ENCODE measurements at regions not wholly inside any gene's neighbourhood (a gene's known extent, or its start where the extent isn't known, plus 50 kb on each side); places are given as distances from the start of the nearest gene placed in this dataset.

DNA sequence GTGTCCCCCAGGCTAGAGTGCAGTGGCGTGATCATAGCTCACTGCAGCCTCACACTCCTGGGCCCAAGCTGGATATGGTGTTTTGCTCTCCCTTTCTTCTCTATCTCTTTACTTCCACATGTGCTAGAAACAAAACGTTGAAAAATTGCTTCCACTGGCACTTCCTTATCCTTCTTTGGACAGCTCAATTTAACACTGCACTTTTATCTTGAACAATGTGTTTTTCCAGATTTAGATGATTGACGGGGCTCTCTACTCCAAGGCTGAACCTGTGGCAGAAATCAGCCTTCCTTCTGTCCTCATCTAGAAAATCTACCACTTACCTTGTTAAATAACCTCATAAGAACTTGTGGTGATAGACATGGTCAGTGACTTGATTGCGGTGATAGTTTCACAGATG, 165.1 kb downstream of the DAD1 start:
- no peak for DNase-seq
- no peak overlapping the region for H3K27ac ChIP-seq (ENCODE audit: low read depth in 1 of 2, low read length in 2 of 2)
- no peaks in the 10 kb centered on the region for H3K9me3 ChIP-seq (ENCODE audit: control insufficient read depth, low read length)
- ATAC-seq (ENCODE audit: low FRiP score): no peak
- no peaks in the 10 kb centered on the region for H3K27me3 ChIP-seq (ENCODE audit: control insufficient read depth in 1 of 2, insufficient read depth in 2 of 2, low read length in 1 of 2)
- 67 to 70% methylated on average over 4 of the region's 4 CpGs for WGBS, 2 donors
- no peaks in the 10 kb centered on the region for H3K4me1 ChIP-seq (ENCODE audit: control insufficient read depth in 1 of 2, insufficient read depth in 2 of 2, low read length in 2 of 2)
- H3K36me3 ChIP-seq (ENCODE audit: control insufficient read depth in 1 of 2, insufficient read depth in 2 of 2, low read length in 1 of 2): no peaks in the 10 kb centered on the region
- H3K4me3 ChIP-seq (ENCODE audit: low read length in 2 of 2): no peak overlapping the region
- intact Hi-C loops (cut with DNase I): loop anchor here in 1 of 2 donors (10.0 kb wide), 1 partner anchor 1149 kb away; no protein-coding TSS in a partner anchor

DNA sequence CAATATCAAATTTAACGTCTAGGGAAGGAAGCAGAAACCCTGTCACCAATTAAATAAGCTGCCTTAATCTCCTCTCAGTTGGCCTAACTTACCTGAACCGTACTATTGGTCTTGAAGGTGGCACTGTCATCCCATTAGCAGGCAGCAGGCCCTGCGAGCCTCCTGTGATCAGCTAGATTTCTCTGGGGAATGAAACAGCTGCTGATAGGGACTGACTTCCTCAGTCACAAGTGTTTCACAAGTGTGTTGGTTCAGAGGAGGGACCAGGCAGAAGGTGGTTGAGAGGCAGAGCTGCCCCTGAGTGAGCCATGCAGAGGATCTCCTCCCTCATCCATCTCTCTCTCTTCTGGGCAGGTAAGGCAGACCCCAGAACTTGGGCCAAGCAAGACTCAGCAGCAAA, 166.8 kb downstream of the DAD1 start:
- ATAC-seq (ENCODE audit: low FRiP score) (no peak), DNase-seq (no peak)
- Histone ChIP-seq H3K27me3 (ENCODE audit: control insufficient read depth in 1 of 2, insufficient read depth in 2 of 2, low read length in 1 of 2) (no peaks in the 10 kb centered on the region), H3K4me1 (ENCODE audit: control insufficient read depth in 1 of 2, insufficient read depth in 2 of 2, low read length in 2 of 2) (no peaks in the 10 kb centered on the region), H3K4me3 (ENCODE audit: low read length in 2 of 2) (no peak overlapping the region), H3K36me3 (ENCODE audit: control insufficient read depth in 1 of 2, insufficient read depth in 2 of 2, low read length in 1 of 2) (no peaks in the 10 kb centered on the region), H3K27ac (ENCODE audit: low read depth in 1 of 2, low read length in 2 of 2) (no peak overlapping the region), H3K9me3 (ENCODE audit: control insufficient read depth, low read length) (no peaks in the 10 kb centered on the region)
- intact Hi-C loops (cut with DNase I): loop anchor here in 1 of 2 donors (10.0 kb wide), 1 partner anchor 1147 kb away; no protein-coding TSS in a partner anchor
- 93 to 95% methylated on average over 3 of the region's 3 CpGs for WGBS, 2 donors

DNA sequence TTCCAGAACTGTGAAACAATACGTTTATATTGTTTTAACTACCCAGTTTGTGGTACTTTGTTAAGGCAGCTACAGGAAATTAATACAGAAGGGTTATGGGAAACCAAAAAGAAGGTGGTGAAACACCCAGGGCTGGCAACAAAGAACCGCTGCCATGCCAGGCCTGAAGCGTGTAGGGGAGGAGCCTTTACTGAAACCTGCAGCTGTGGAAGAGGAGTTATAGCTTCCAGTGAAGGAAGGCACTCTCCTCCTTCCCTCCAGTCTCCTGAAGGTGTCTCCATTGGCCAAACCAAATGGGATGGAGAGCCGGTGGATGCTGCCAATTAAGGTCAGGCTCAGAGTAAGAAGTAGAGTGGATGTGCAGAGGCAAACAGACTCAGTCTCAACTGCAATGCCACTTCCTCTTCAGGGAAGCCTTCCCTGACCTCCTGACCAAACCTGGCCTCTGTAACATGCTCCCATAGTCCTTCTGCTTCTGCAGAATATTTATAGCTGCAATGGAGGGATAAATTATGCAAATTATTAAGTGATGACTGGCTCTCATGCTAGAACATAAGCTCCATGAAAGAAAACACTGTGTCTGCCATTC, 168.3 kb downstream of the DAD1 start:
- ATAC-seq (ENCODE audit: low FRiP score) (peak; percentile 48), DNase-seq (no peak)
- no peak overlapping the region for H3K4me3 ChIP-seq (ENCODE audit: low read length in 2 of 2)
- H3K9me3 ChIP-seq (ENCODE audit: control insufficient read depth, low read length): no peaks in the 10 kb centered on the region
- no peak overlapping the region for H3K27ac ChIP-seq (ENCODE audit: low read depth in 1 of 2, low read length in 2 of 2)
- no peaks in the 10 kb centered on the region for H3K4me1 ChIP-seq (ENCODE audit: control insufficient read depth in 1 of 2, insufficient read depth in 2 of 2, low read length in 2 of 2)
- 94 to 96% methylated on average over 4 of the region's 4 CpGs for WGBS, 2 donors
- H3K36me3 ChIP-seq (ENCODE audit: control insufficient read depth in 1 of 2, insufficient read depth in 2 of 2, low read length in 1 of 2): no peaks in the 10 kb centered on the region
- intact Hi-C loops (cut with DNase I): loop anchor here in 1 of 2 donors (10.0 kb wide), 1 partner anchor 1146 kb away; no protein-coding TSS in a partner anchor
- H3K27me3 ChIP-seq (ENCODE audit: control insufficient read depth in 1 of 2, insufficient read depth in 2 of 2, low read length in 1 of 2): no peaks in the 10 kb centered on the region

DNA sequence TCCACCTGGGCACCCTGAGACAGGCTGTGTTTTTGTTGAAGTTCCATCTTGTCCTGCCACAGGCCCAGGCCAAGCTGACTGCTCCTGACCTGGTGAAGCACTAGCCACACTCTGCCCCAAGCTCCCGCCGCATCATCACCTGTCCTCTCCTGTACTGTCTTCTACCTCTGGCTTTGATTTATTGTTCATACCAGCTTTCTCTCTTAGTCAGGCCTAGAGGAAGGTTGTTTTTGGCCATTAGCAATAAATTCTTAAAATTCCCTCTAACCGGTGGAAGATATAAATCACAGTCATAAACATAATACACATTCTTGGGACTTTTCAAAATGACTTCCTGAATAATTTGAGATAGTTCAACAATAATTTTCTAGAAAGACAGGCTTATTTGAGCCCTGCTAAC, 169.4 kb downstream of the DAD1 start:
- H3K36me3 ChIP-seq (ENCODE audit: control insufficient read depth in 1 of 2, insufficient read depth in 2 of 2, low read length in 1 of 2): no peaks in the 10 kb centered on the region
- DNase-seq (no peak), ATAC-seq (ENCODE audit: low FRiP score) (no peak)
- 64 to 67% methylated on average over 3 of the region's 3 CpGs for WGBS, 2 donors
- H3K4me3 ChIP-seq (ENCODE audit: low read length in 2 of 2): no peak overlapping the region
- no peaks in the 10 kb centered on the region for H3K9me3 ChIP-seq (ENCODE audit: control insufficient read depth, low read length)
- H3K4me1 ChIP-seq (ENCODE audit: control insufficient read depth in 1 of 2, insufficient read depth in 2 of 2, low read length in 2 of 2): no peaks in the 10 kb centered on the region
- H3K27me3 ChIP-seq (ENCODE audit: control insufficient read depth in 1 of 2, insufficient read depth in 2 of 2, low read length in 1 of 2): no peaks in the 10 kb centered on the region
- intact Hi-C loops (cut with DNase I): loop anchor here in 1 of 2 donors (10.0 kb wide), 1 partner anchor 1145 kb away; no protein-coding TSS in a partner anchor
- no peak overlapping the region for H3K27ac ChIP-seq (ENCODE audit: low read depth in 1 of 2, low read length in 2 of 2)

DNA sequence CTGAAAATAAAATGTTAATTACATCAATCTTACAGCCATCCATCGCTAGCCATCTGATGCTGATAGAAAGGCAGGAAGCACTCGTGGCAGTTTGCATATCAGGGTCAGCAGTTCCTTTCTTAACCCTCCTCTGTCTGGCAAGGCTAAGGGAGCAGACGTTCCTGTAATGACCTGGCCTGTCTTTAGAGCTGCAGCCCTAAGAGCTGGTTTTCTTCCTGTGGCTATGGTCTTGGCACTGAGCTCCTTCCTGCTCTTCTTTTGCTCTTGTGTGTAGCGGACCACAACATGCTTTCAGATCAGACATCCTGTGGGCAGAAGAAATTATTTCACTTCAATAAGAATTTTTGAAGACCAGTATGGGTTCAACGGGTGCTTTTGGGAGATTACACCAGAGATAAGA, 170.4 kb downstream of the DAD1 start:
- H3K4me1 ChIP-seq (ENCODE audit: control insufficient read depth in 1 of 2, insufficient read depth in 2 of 2, low read length in 2 of 2): no peaks in the 10 kb centered on the region
- no peak overlapping the region for H3K27ac ChIP-seq (ENCODE audit: low read depth in 1 of 2, low read length in 2 of 2)
- no peaks in the 10 kb centered on the region for H3K27me3 ChIP-seq (ENCODE audit: control insufficient read depth in 1 of 2, insufficient read depth in 2 of 2, low read length in 1 of 2)
- WGBS, 2 donors: 72 to 76% methylated on average over 5 of the region's 5 CpGs
- H3K4me3 ChIP-seq (ENCODE audit: low read length in 2 of 2): no peak overlapping the region
- DNase-seq (no peak), ATAC-seq (ENCODE audit: low FRiP score) (no peak)
- H3K9me3 ChIP-seq (ENCODE audit: control insufficient read depth, low read length): no peaks in the 10 kb centered on the region
- no peaks in the 10 kb centered on the region for H3K36me3 ChIP-seq (ENCODE audit: control insufficient read depth in 1 of 2, insufficient read depth in 2 of 2, low read length in 1 of 2)
- intact Hi-C loops (cut with DNase I): no loop called here

DNA sequence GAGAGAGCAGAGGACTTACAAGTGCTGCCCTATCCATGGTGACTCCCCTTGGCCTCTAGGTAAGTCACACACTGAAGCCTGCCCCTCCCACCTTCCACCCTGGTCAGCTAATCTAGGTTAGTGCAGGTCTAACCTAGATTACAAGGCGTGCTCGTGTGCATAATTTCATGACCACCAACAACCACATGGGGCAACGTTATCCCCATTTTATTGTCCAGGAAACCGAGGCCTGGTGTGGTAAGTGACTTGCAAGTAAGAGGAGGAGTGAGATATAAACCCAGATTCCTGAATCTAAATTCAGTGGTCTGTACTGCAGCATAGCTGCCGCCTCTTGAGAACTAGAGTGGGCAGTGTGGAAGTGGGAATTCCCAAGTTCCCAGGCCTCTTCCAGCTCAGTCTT, 171.1 kb downstream of the DAD1 start:
- DNase-seq: no peak
- 92 to 93% methylated on average over 5 of the region's 5 CpGs for WGBS, 2 donors
- ATAC-seq (ENCODE audit: low FRiP score): no peak
- no peaks in the 10 kb centered on the region for H3K36me3 ChIP-seq (ENCODE audit: control insufficient read depth in 1 of 2, insufficient read depth in 2 of 2, low read length in 1 of 2)
- no peak overlapping the region for H3K27ac ChIP-seq (ENCODE audit: low read depth in 1 of 2, low read length in 2 of 2)
- intact Hi-C loops (cut with DNase I): no loop called here
- H3K27me3 ChIP-seq (ENCODE audit: control insufficient read depth in 1 of 2, insufficient read depth in 2 of 2, low read length in 1 of 2): no peaks in the 10 kb centered on the region
- H3K4me1 ChIP-seq (ENCODE audit: control insufficient read depth in 1 of 2, insufficient read depth in 2 of 2, low read length in 2 of 2): no peaks in the 10 kb centered on the region
- no peak overlapping the region for H3K4me3 ChIP-seq (ENCODE audit: low read length in 2 of 2)
- no peaks in the 10 kb centered on the region for H3K9me3 ChIP-seq (ENCODE audit: control insufficient read depth, low read length)

DNA sequence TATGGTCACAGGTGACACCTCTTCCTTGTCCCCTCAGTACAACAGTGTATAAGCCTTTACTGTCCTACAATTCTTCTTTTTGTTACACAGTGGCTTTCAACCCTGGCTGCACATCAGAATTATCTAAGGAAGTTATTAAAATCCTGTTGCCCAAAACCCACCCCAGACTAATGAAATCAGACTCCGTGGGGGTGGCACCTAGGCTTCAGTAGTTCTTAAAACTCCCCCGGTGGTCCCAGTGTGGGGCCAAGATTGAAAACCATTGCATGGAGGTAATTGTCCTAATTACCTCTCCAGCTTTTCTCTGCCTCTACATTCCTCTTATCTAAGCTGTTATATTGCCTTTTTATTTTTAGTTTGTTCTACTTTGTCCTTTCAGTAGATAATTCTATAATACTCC, 172.8 kb downstream of the DAD1 start:
- DNase-seq (no peak), ATAC-seq (ENCODE audit: low FRiP score) (no peak)
- H3K9me3 ChIP-seq (ENCODE audit: control insufficient read depth, low read length): no peaks in the 10 kb centered on the region
- no peaks in the 10 kb centered on the region for H3K36me3 ChIP-seq (ENCODE audit: control insufficient read depth in 1 of 2, insufficient read depth in 2 of 2, low read length in 1 of 2)
- no peaks in the 10 kb centered on the region for H3K4me1 ChIP-seq (ENCODE audit: control insufficient read depth in 1 of 2, insufficient read depth in 2 of 2, low read length in 2 of 2)
- H3K27me3 ChIP-seq (ENCODE audit: control insufficient read depth in 1 of 2, insufficient read depth in 2 of 2, low read length in 1 of 2): no peaks in the 10 kb centered on the region
- 85 to 89% methylated on average over 2 of the region's 2 CpGs for WGBS, 2 donors
- H3K4me3 ChIP-seq (ENCODE audit: low read length in 2 of 2): no peak overlapping the region
- H3K27ac ChIP-seq (ENCODE audit: low read depth in 1 of 2, low read length in 2 of 2): no peak overlapping the region
- intact Hi-C loops (cut with DNase I): no loop called here

DNA sequence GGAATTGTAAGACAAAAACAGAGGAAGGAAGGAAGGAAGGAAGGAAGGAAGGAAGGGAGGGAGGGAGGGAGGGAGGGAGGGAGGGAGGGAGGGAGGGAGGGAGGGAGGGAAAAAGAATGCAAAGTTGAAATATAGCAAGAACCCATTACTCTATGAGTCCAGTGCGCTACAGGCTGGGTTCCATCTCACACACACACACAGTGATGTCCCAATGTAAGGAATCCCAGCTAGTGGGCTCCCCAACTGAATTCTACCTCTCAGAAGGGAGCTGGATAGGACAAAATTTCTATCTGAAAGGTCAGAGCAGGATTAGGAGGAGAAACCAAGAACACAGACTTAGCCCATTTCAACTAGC, 173.4 kb downstream of the DAD1 start:
- no peak overlapping the region for H3K27ac ChIP-seq (ENCODE audit: low read depth in 1 of 2, low read length in 2 of 2)

DNA sequence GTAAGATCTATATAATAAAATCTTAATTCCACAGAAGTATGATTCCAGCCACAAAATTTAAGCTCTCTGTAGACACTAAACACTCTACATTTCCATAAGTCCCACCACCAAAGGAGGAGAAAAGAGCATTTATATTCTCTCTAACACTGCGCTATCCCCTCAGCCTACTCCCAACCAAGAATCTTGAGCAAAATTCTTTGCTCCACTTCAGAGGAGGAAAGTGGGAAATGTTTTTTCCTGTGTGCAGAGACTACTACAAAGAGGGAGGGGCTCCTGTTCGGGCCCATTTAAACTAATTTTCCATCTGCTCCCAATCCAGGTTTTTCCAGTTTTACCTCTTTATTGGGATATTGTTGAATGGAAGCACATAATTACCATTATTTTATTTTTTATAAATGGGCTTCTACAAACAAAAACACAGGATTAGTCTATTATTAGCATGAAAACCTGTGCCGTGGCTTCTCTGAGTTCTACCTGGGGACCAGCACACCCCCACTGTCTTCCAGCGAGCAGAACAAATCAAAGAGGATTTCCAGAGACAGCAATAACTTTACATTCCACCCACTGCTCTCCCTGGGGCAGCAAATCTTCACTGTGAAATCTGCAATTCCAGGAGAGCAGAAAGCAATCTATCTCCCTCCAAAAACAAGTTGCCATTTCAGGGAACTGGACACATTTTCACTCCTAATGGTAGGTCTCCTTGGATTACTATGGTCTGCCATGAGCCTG, 174.0 kb downstream of the DAD1 start:
- 94 to 95% methylated on average over 4 of the region's 4 CpGs for WGBS, 2 donors

More for the DNA sequence above, 173.4 kb downstream of the DAD1 start:
- 86 to 91% methylated on average over 1 of the region's 1 CpG for WGBS, 2 donors
- H3K36me3 ChIP-seq (ENCODE audit: control insufficient read depth in 1 of 2, insufficient read depth in 2 of 2, low read length in 1 of 2): no peaks in the 10 kb centered on the region
- intact Hi-C loops (cut with DNase I): no loop called here
- H3K9me3 ChIP-seq (ENCODE audit: control insufficient read depth, low read length): no peaks in the 10 kb centered on the region
- no peak for DNase-seq
- no peak for ATAC-seq (ENCODE audit: low FRiP score)
- no peak overlapping the region for H3K4me3 ChIP-seq (ENCODE audit: low read length in 2 of 2)
- no peaks in the 10 kb centered on the region for H3K27me3 ChIP-seq (ENCODE audit: control insufficient read depth in 1 of 2, insufficient read depth in 2 of 2, low read length in 1 of 2)
- no peaks in the 10 kb centered on the region for H3K4me1 ChIP-seq (ENCODE audit: control insufficient read depth in 1 of 2, insufficient read depth in 2 of 2, low read length in 2 of 2)

More for the DNA sequence above, 174.0 kb downstream of the DAD1 start:
- intact Hi-C loops (cut with DNase I): no loop called here
- no peaks in the 10 kb centered on the region for H3K27me3 ChIP-seq (ENCODE audit: control insufficient read depth in 1 of 2, insufficient read depth in 2 of 2, low read length in 1 of 2)
- ATAC-seq (ENCODE audit: low FRiP score) (no peak), DNase-seq (no peak)
- no peak overlapping the region for H3K27ac ChIP-seq (ENCODE audit: low read depth in 1 of 2, low read length in 2 of 2)
- H3K9me3 ChIP-seq (ENCODE audit: control insufficient read depth, low read length): no peaks in the 10 kb centered on the region
- H3K4me3 ChIP-seq (ENCODE audit: low read length in 2 of 2): no peak overlapping the region
- H3K4me1 ChIP-seq (ENCODE audit: control insufficient read depth in 1 of 2, insufficient read depth in 2 of 2, low read length in 2 of 2): no peaks in the 10 kb centered on the region
- no peaks in the 10 kb centered on the region for H3K36me3 ChIP-seq (ENCODE audit: control insufficient read depth in 1 of 2, insufficient read depth in 2 of 2, low read length in 1 of 2)

Measured in aorta (tissue), 5 donors.